Calu3 (cell line): ENCODE measurements at regions not wholly inside any gene's neighbourhood (a gene's known extent, or its start where the extent isn't known, plus 50 kb on each side); places are given as distances from the start of the nearest gene placed in this dataset.

Source experiments
- BruUV-seq: library from RNA; stranded (reverse); fragments of 400-500 nt; replicated peaks from 2 replicates; lab custom pipeline; 2021; lab: Mats Ljungman, UMichigan
- CTCF ChIA-PET: fragments of 300-600 bp; sonication (Branson Sonifier 250); formaldehyde crosslinking; loops from one replicate; lab custom pipeline; 2022; ENCODE audit warnings: antibody characterized with exemption; lab: Charles Lee
- DNase-seq: peaks from one replicate; pipeline ENCODE4 v3.0.0; 2022
- H3K27ac Mint-ChIP-seq: one replicate; pipeline ENCODE4 v1.8.0; 2022; ENCODE audit warnings: mixed read lengths; ENCODE audit not compliant: unreplicated experiment
- H3K27me3 Mint-ChIP-seq: one replicate; pipeline ENCODE4 v1.8.0; 2022; ENCODE audit warnings: mixed read lengths; ENCODE audit not compliant: unreplicated experiment
- H3K36me3 Mint-ChIP-seq: one replicate; pipeline ENCODE4 v1.8.0; 2022; ENCODE audit warnings: mild to moderate bottlenecking, moderate library complexity, mixed read lengths; ENCODE audit not compliant: insufficient read depth, unreplicated experiment
- H3K4me1 Mint-ChIP-seq: one replicate; pipeline ENCODE4 v1.8.0; 2022; ENCODE audit warnings: mild to moderate bottlenecking, low read depth, mixed read lengths; ENCODE audit not compliant: unreplicated experiment
- H3K4me3 Mint-ChIP-seq: one replicate; pipeline ENCODE4 v1.8.0; 2022; ENCODE audit warnings: mild to moderate bottlenecking, low read depth, moderate library complexity, mixed read lengths; ENCODE audit not compliant: unreplicated experiment
- H3K9me3 Mint-ChIP-seq: one replicate; pipeline ENCODE4 v1.8.0; 2022; ENCODE audit warnings: low read depth, mixed read lengths; ENCODE audit not compliant: unreplicated experiment
- intact Hi-C: fragments of 100-400 bp; cut with micrococcal nuclease; formaldehyde crosslinking; loops from one replicate; pipeline ENCODE4 v1.10.0; 2022; ENCODE audit not compliant: unreplicated experiment
- TF ChIP-seq, protein P1 (sequence below): fragments of 200-600 bp; IDR thresholded peaks from one replicate; pipeline ENCODE4 v1.8.0; 2022; ENCODE audit warnings: antibody characterized with exemption; ENCODE audit not compliant: unreplicated experiment

- intact Hi-C loops, result no loop called here
- TF ChIP-seq, protein P1, sequence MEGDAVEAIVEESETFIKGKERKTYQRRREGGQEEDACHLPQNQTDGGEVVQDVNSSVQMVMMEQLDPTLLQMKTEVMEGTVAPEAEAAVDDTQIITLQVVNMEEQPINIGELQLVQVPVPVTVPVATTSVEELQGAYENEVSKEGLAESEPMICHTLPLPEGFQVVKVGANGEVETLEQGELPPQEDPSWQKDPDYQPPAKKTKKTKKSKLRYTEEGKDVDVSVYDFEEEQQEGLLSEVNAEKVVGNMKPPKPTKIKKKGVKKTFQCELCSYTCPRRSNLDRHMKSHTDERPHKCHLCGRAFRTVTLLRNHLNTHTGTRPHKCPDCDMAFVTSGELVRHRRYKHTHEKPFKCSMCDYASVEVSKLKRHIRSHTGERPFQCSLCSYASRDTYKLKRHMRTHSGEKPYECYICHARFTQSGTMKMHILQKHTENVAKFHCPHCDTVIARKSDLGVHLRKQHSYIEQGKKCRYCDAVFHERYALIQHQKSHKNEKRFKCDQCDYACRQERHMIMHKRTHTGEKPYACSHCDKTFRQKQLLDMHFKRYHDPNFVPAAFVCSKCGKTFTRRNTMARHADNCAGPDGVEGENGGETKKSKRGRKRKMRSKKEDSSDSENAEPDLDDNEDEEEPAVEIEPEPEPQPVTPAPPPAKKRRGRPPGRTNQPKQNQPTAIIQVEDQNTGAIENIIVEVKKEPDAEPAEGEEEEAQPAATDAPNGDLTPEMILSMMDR, result no peak
- Mint-ChIP-seq H3K4me3 (no peak overlapping the region), H3K27ac (no peak overlapping the region), H3K9me3 (no peaks in the 10 kb centered on the region), H3K36me3 (no peaks in the 10 kb centered on the region), H3K27me3 (no peaks in the 10 kb centered on the region), H3K4me1 (no peaks in the 10 kb centered on the region)
- no peak for DNase-seq
- CTCF ChIA-PET, result no interaction called here
- BruUV-seq, result no TSS peak
Observed at GRCh38 chr2:219727771-219728429, 100.5 kb downstream of the SLC4A3 start.

DNA sequence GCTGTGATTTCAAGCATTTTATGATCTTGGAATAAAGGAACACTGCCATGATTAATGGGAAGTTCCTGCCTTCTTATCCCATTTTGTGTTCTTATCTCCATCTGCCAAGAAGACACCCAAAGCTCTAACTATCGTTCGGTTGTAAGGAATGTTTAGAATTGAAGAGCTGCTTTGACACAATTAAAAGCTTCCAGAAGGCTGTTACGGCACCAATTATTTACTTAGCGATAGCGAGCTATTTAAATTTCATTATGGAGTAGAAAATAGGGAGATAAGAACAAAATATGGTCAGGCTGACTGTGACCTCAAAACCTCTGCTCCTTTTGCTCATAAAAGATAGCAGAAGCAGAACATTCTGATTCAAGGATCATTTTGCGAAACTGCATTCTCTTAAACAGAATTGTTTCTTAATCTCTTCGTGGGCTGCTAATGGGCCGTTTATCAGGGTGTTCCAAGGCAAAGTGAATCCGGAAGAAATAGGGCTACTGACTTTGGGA lies 101.6 kb downstream of the SLC4A3 start:
- Mint-ChIP-seq H3K4me1 (no peaks in the 10 kb centered on the region), H3K27ac (no peak overlapping the region), H3K36me3 (no peaks in the 10 kb centered on the region), H3K9me3 (no peaks in the 10 kb centered on the region), H3K27me3 (no peaks in the 10 kb centered on the region), H3K4me3 (no peak overlapping the region)
- TF ChIP-seq, protein P1, result no peak
- no peak for DNase-seq
- intact Hi-C loops, result no loop called here
- CTCF ChIA-PET, result no interaction called here
- no TSS peak for BruUV-seq

- CTCF ChIA-PET, result no interaction called here
- no peaks in the 10 kb centered on the region for H3K36me3 Mint-ChIP-seq
- H3K9me3 Mint-ChIP-seq, result no peaks in the 10 kb centered on the region
- TF ChIP-seq, protein P1, result no peak
- no TSS peak for BruUV-seq
- no peaks in the 10 kb centered on the region for H3K27me3 Mint-ChIP-seq
- no peak overlapping the region for H3K4me3 Mint-ChIP-seq
- H3K4me1 Mint-ChIP-seq, result no peaks in the 10 kb centered on the region
- intact Hi-C loops, result no loop called here
- DNase-seq, result peak; percentile 5
- H3K27ac Mint-ChIP-seq, result no peak overlapping the region
Observed at GRCh38 chr2:219731173-219731572, 103.7 kb downstream of the SLC4A3 start.

GRCh38 chr2:219733106-219733505 lies 105.7 kb downstream of the SLC4A3 start:
- H3K27me3 Mint-ChIP-seq, result no peaks in the 10 kb centered on the region
- TF ChIP-seq, protein P1, result no peak
- CTCF ChIA-PET, result no interaction called here
- BruUV-seq, result no TSS peak
- intact Hi-C loops, result no loop called here
- no peak overlapping the region for H3K4me3 Mint-ChIP-seq
- no peaks in the 10 kb centered on the region for H3K36me3 Mint-ChIP-seq
- no peak overlapping the region for H3K27ac Mint-ChIP-seq
- H3K9me3 Mint-ChIP-seq, result no peaks in the 10 kb centered on the region
- DNase-seq, result no peak
- no peaks in the 10 kb centered on the region for H3K4me1 Mint-ChIP-seq
